ENCODE measurements at regions not wholly inside any gene's neighbourhood (a gene's known extent, or its start where the extent isn't known, plus 50 kb on each side); places are given as distances from the start of the nearest gene placed in this dataset.

- Histone ChIP-seq H3K4me2 (ENCODE audit: insufficient read depth, insufficient read length, low read length) (no peak overlapping the region), H3K9me3 (ENCODE audit: control insufficient read depth, low read depth, low read length) (no peaks in the 10 kb centered on the region), H2BK15ac (ENCODE audit: low read depth, low read length) (no peak overlapping the region), H2BK120ac (ENCODE audit: low read depth, low read length, poor library complexity, severe bottlenecking) (no peak overlapping the region), H2BK5ac (ENCODE audit: insufficient read length, low read length) (no peak overlapping the region), H3K27ac (ENCODE audit: insufficient read length, low read depth, low read length) (no peak overlapping the region), H2BK20ac (ENCODE audit: low read depth, low read length, poor library complexity, severe bottlenecking) (no peak overlapping the region), H4K91ac (ENCODE audit: insufficient read length, low read depth, low read length) (no peak overlapping the region), H3K4me1 (ENCODE audit: insufficient read depth, low read length) (no peaks in the 10 kb centered on the region), H4K8ac (replicated peaks; ENCODE audit: insufficient read length, low read depth, low read length) (no peak overlapping the region), H3K27me3 (ENCODE audit: insufficient read depth, low read length) (no peaks in the 10 kb centered on the region), H3K79me2 (ENCODE audit: insufficient read depth, low read length) (no peaks in the 10 kb centered on the region), H3K56ac (ENCODE audit: insufficient read length, low read depth, low read length) (no peak overlapping the region), H2AK5ac (ENCODE audit: insufficient read length, low read length) (no peak overlapping the region), H3K18ac (ENCODE audit: insufficient read length, low read depth, low read length) (no peak overlapping the region), H2BK12ac (ENCODE audit: insufficient read length, low read depth, low read length) (no peak overlapping the region), H3K4ac (ENCODE audit: low read depth, low read length) (no peak overlapping the region), H3K9ac (ENCODE audit: extremely low read depth, insufficient read length, low read length) (no peak overlapping the region), H3K23ac (ENCODE audit: insufficient read length, low read depth, low read length) (no peak overlapping the region), H3K23me2 (ENCODE audit: insufficient read length, low read depth, low read length, poor library complexity, severe bottlenecking) (no peaks in the 10 kb centered on the region), H3K79me1 (ENCODE audit: insufficient read depth, low read depth, low read length, poor library complexity, severe bottlenecking) (no peaks in the 10 kb centered on the region), H2AFZ (ENCODE audit: low read length) (no peak overlapping the region), H4K20me1 (ENCODE audit: control insufficient read depth, insufficient read depth, insufficient read length) (no peaks in the 10 kb centered on the region), H3K14ac (ENCODE audit: insufficient read depth, low read length) (no peak overlapping the region), H3T11ph (ENCODE audit: low read length) (no peak overlapping the region), H4K5ac (ENCODE audit: insufficient read length, low read depth, low read length) (no peak overlapping the region)
- H3K36me3 Mint-ChIP-seq (ENCODE audit: insufficient read depth in 1 of 3, low read depth in 3 of 3), result no peaks in the 10 kb centered on the region
- H3K4me1 Mint-ChIP-seq, result peaks cover 6 to 7% of the 10 kb centered on the region in 2 experiments; a peak in 1 of 4 replicates
- no peak overlapping the region for H3K27ac Mint-ChIP-seq
- no peak overlapping the region for H3K4me3 Mint-ChIP-seq
- no peaks in the 10 kb centered on the region for H3K27me3 Mint-ChIP-seq (ENCODE audit: low read depth)
- no CpG with 5 or more reads among the region's 5 CpGs for WGBS (ENCODE audit: extremely low coverage, insufficient read length, low lambda C conversion rate)
- DNase-seq, result no peak
- no peaks in the 10 kb centered on the region for H3K9me3 Mint-ChIP-seq
- TF ChIP-seq CTCF (conservative IDR thresholded peaks at IDR 0.05), result no peak
These were observed 788.4 kb downstream of the RPA4 start for GRCh38 chrX:97672138-97672537.

Data from H9 (cell line).